ENCODE measurements at regions not wholly inside any gene's neighbourhood (a gene's known extent, or its start where the extent isn't known, plus 50 kb on each side); places are given as distances from the start of the nearest gene placed in this dataset.

GRCh38 chr5:143665866-143666265 lies 146.1 kb upstream of the HMHB1 start:
- Histone ChIP-seq H3K27me3 (replicated peaks; ENCODE audit: insufficient read depth, low read length) (no peaks in the 10 kb centered on the region), H3K4me2 (ENCODE audit: low read depth, low read length) (no peak overlapping the region), H3K4me1 (ENCODE audit: low read length) (no peaks in the 10 kb centered on the region), H3K9me3 (replicated peaks; ENCODE audit: insufficient read depth, low read length) (no peaks in the 10 kb centered on the region), H3K27ac (ENCODE audit: low read length) (no peak overlapping the region), H3K9me2 (replicated peaks; ENCODE audit: insufficient read depth, low read length) (no peaks in the 10 kb centered on the region), H2AFZ (ENCODE audit: low read length) (no peak overlapping the region), H3K4me3 (ENCODE audit: low read length) (no peak overlapping the region), H3K9ac (ENCODE audit: low read length) (no peak overlapping the region), H4K20me1 (ENCODE audit: insufficient read depth, low read length) (no peaks in the 10 kb centered on the region), H3K79me2 (ENCODE audit: low read length) (no peaks in the 10 kb centered on the region), H3K36me3 (replicated peaks; ENCODE audit: insufficient read depth, low read length) (no peaks in the 10 kb centered on the region), H3F3A (ENCODE audit: insufficient read depth, low read length) (no peaks in the 10 kb centered on the region)
- no peak for DNase-seq
- TF ChIP-seq EZH2 (optimal IDR thresholded peaks at IDR 0.05; ENCODE audit: low read depth, low read length): no peak
- no peak for TF ChIP-seq EZH2phosphoT487 (IDR thresholded peaks at IDR 0.05; ENCODE audit: low read length)
- no peak for TF ChIP-seq CTCF (IDR thresholded peaks at IDR 0.05; ENCODE audit: low read length)

- no peak for DNase-seq
- no peaks in the 10 kb centered on the region for H3F3A ChIP-seq (ENCODE audit: insufficient read depth, low read length)
- no peak overlapping the region for H3K4me3 ChIP-seq (ENCODE audit: low read length)
- no peaks in the 10 kb centered on the region for H4K20me1 ChIP-seq (ENCODE audit: insufficient read depth, low read length)
- no peaks in the 10 kb centered on the region for H3K27me3 ChIP-seq (replicated peaks; ENCODE audit: insufficient read depth, low read length)
- no peak overlapping the region for H3K9ac ChIP-seq (ENCODE audit: low read length)
- H3K79me2 ChIP-seq (ENCODE audit: low read length): no peaks in the 10 kb centered on the region
- H3K4me1 ChIP-seq (ENCODE audit: low read length): no peaks in the 10 kb centered on the region
- TF ChIP-seq EZH2phosphoT487 (IDR thresholded peaks at IDR 0.05; ENCODE audit: low read length): no peak
- TF ChIP-seq EZH2 (optimal IDR thresholded peaks at IDR 0.05; ENCODE audit: low read depth, low read length): no peak
- no peak for TF ChIP-seq CTCF (IDR thresholded peaks at IDR 0.05; ENCODE audit: low read length)
- no peaks in the 10 kb centered on the region for H3K9me3 ChIP-seq (replicated peaks; ENCODE audit: insufficient read depth, low read length)
- H3K9me2 ChIP-seq (replicated peaks; ENCODE audit: insufficient read depth, low read length): no peaks in the 10 kb centered on the region
- H2AFZ ChIP-seq (ENCODE audit: low read length): no peak overlapping the region
- no peaks in the 10 kb centered on the region for H3K36me3 ChIP-seq (replicated peaks; ENCODE audit: insufficient read depth, low read length)
- no peak overlapping the region for H3K27ac ChIP-seq (ENCODE audit: low read length)
- H3K4me2 ChIP-seq (ENCODE audit: low read depth, low read length): no peak overlapping the region
Measured at GRCh38 chr5:143664623-143665022, 147.3 kb upstream of the HMHB1 start.

GRCh38 chr5:143663872-143664271 lies 148.1 kb upstream of the HMHB1 start:
- H3K4me2 ChIP-seq (ENCODE audit: low read depth, low read length): no peak overlapping the region
- no peaks in the 10 kb centered on the region for H3K27me3 ChIP-seq (replicated peaks; ENCODE audit: insufficient read depth, low read length)
- no peak overlapping the region for H3K27ac ChIP-seq (ENCODE audit: low read length)
- no peak overlapping the region for H3K4me3 ChIP-seq (ENCODE audit: low read length)
- TF ChIP-seq EZH2 (optimal IDR thresholded peaks at IDR 0.05; ENCODE audit: low read depth, low read length): no peak
- no peak for TF ChIP-seq CTCF (IDR thresholded peaks at IDR 0.05; ENCODE audit: low read length)
- TF ChIP-seq EZH2phosphoT487 (IDR thresholded peaks at IDR 0.05; ENCODE audit: low read length): no peak
- no peaks in the 10 kb centered on the region for H3K4me1 ChIP-seq (ENCODE audit: low read length)
- H2AFZ ChIP-seq (ENCODE audit: low read length): no peak overlapping the region
- no peaks in the 10 kb centered on the region for H3K36me3 ChIP-seq (replicated peaks; ENCODE audit: insufficient read depth, low read length)
- no peaks in the 10 kb centered on the region for H3F3A ChIP-seq (ENCODE audit: insufficient read depth, low read length)
- H3K79me2 ChIP-seq (ENCODE audit: low read length): no peaks in the 10 kb centered on the region
- no peak overlapping the region for H3K9ac ChIP-seq (ENCODE audit: low read length)
- H3K9me3 ChIP-seq (replicated peaks; ENCODE audit: insufficient read depth, low read length): no peaks in the 10 kb centered on the region
- no peaks in the 10 kb centered on the region for H4K20me1 ChIP-seq (ENCODE audit: insufficient read depth, low read length)
- H3K9me2 ChIP-seq (replicated peaks; ENCODE audit: insufficient read depth, low read length): no peaks in the 10 kb centered on the region
- no peak for DNase-seq

Data from MM.1S (cell line).